ENCODE measurements at regions not wholly inside any gene's neighbourhood (a gene's known extent, or its start where the extent isn't known, plus 50 kb on each side); places are given as distances from the start of the nearest gene placed in this dataset.

- TF ChIP-seq POLR2A (IDR thresholded peaks at IDR 0.05; ENCODE audit: extremely low read depth, insufficient read length), result no peak
- TF ChIP-seq MAX (IDR thresholded peaks at IDR 0.05; ENCODE audit: low read depth, low read length), result no peak
- TF ChIP-seq, protein P1, sequence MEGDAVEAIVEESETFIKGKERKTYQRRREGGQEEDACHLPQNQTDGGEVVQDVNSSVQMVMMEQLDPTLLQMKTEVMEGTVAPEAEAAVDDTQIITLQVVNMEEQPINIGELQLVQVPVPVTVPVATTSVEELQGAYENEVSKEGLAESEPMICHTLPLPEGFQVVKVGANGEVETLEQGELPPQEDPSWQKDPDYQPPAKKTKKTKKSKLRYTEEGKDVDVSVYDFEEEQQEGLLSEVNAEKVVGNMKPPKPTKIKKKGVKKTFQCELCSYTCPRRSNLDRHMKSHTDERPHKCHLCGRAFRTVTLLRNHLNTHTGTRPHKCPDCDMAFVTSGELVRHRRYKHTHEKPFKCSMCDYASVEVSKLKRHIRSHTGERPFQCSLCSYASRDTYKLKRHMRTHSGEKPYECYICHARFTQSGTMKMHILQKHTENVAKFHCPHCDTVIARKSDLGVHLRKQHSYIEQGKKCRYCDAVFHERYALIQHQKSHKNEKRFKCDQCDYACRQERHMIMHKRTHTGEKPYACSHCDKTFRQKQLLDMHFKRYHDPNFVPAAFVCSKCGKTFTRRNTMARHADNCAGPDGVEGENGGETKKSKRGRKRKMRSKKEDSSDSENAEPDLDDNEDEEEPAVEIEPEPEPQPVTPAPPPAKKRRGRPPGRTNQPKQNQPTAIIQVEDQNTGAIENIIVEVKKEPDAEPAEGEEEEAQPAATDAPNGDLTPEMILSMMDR (IDR thresholded peaks at IDR 0.05; ENCODE audit: low read depth, low read length), result no peak
- no peak for TF ChIP-seq MYC (IDR thresholded peaks at IDR 0.05; ENCODE audit: low read depth, low read length)
These were observed 110.7 kb downstream of the TFAP2B start for GRCh38 chr6:50929323-50929722.
